Keratinocyte (primary cell): ENCODE measurements at regions not wholly inside any gene's neighbourhood (a gene's known extent, or its start where the extent isn't known, plus 50 kb on each side); places are given as distances from the start of the nearest gene placed in this dataset.

Source experiments
- CTCF ChIP-seq, 3 experiments: IDR thresholded peaks in 1 of 3; conservative IDR thresholded peaks in 1 of 3; optimal IDR thresholded peaks in 1 of 3; 2 replicates in 2 of 3; 3 replicates in 1 of 3; pipeline versions ENCODE3 to v1.5.1; 2011; ENCODE audit warnings: low read length in 3 of 3, mild to moderate bottlenecking in 3 of 3, moderate library complexity in 2 of 3, control low read depth in 1 of 3, inconsistent platforms in 1 of 3; ENCODE audit not compliant: insufficient read depth in 2 of 3; ENCODE audit errors: extremely low read depth in 1 of 3
- EZH2 ChIP-seq: IDR thresholded peaks from one replicate; pipeline ENCODE4 v1.6.1; 2012; ENCODE audit warnings: inconsistent platforms, mild to moderate bottlenecking, low read length, moderate library complexity

GRCh38 chr1:88351960-88352359, 332.1 kb upstream of the PKN2 start:
- TF ChIP-seq CTCF (optimal IDR thresholded peaks at IDR 0.05 in 1 of 3, IDR thresholded peaks at IDR 0.05 in 1 of 3, conservative IDR thresholded peaks at IDR 0.05 in 1 of 3; ENCODE audit: extremely low read depth in 1 of 3, insufficient read depth in 2 of 3, low read length in 3 of 3) (no peak), EZH2 (no peak)
